Stimulated activated CD8-positive, alpha-beta memory T cell treated with anti-CD3 and anti-CD28 coated beads, Interleukin-15, amount 100 ng/mL, for 24 hours (primary cell): ENCODE measurements at regions not wholly inside any gene's neighbourhood (a gene's known extent, or its start where the extent isn't known, plus 50 kb on each side); places are given as distances from the start of the nearest gene placed in this dataset.

Source experiments
- DNase-seq: peaks from one replicate; pipeline ENCODE4 v3.0.0-alpha.2; 2020; ENCODE audit warnings: low read depth

- DNase-seq: no peak
Observed at GRCh38 chr5:167793700-167794099, 497.7 kb upstream of the WWC1 start.

- DNase-seq: no peak
Observed at GRCh38 chr5:167794121-167794520, 497.3 kb upstream of the WWC1 start.

GRCh38 chr5:167796672-167797071, 494.8 kb upstream of the WWC1 start:
- no peak for DNase-seq

GRCh38 chr5:167797933-167798332, 493.5 kb upstream of the WWC1 start:
- DNase-seq: no peak

- DNase-seq: no peak
Observed at GRCh38 chr5:167798448-167798847, 493.0 kb upstream of the WWC1 start.

- no peak for DNase-seq
Observed at GRCh38 chr5:167800427-167800826, 491.0 kb upstream of the WWC1 start.

GRCh38 chr5:167801999-167802398, 489.4 kb upstream of the WWC1 start:
- DNase-seq: no peak

GRCh38 chr5:167802755-167803431, 488.6 kb upstream of the WWC1 start:
- DNase-seq: no peak

GRCh38 chr5:167804512-167805220, 486.8 kb upstream of the WWC1 start:
- DNase-seq: no peak

- DNase-seq: no peak
Observed at GRCh38 chr5:167810573-167810972, 480.9 kb upstream of the WWC1 start.

GRCh38 chr5:167812871-167813270, 478.6 kb upstream of the WWC1 start:
- no peak for DNase-seq

- no peak for DNase-seq
Observed at GRCh38 chr5:167813389-167813788, 478.1 kb upstream of the WWC1 start.

- no peak for DNase-seq
Observed at GRCh38 chr5:167814040-167814439, 477.4 kb upstream of the WWC1 start.

GRCh38 chr5:167814828-167815227, 476.6 kb upstream of the WWC1 start:
- no peak for DNase-seq

GRCh38 chr5:167816354-167816753, 475.1 kb upstream of the WWC1 start:
- no peak for DNase-seq

- DNase-seq: no peak
Observed at GRCh38 chr5:167816864-167817263, 474.6 kb upstream of the WWC1 start.

- DNase-seq: no peak
Observed at GRCh38 chr5:167819406-167819805, 472.0 kb upstream of the WWC1 start.

- DNase-seq: no peak
Observed at GRCh38 chr5:167820101-167820990, 471.1 kb upstream of the WWC1 start.

GRCh38 chr5:167821151-167821550, 470.3 kb upstream of the WWC1 start:
- no peak for DNase-seq

- no peak for DNase-seq
Observed at GRCh38 chr5:167821669-167822068, 469.8 kb upstream of the WWC1 start.

- DNase-seq: no peak
Observed at GRCh38 chr5:167822241-167822640, 469.2 kb upstream of the WWC1 start.

GRCh38 chr5:167823405-167823804, 468.0 kb upstream of the WWC1 start:
- DNase-seq: no peak

- no peak for DNase-seq
Observed at GRCh38 chr5:167827766-167828165, 463.7 kb upstream of the WWC1 start.
